DMS 273 (cell line): ENCODE measurements at regions not wholly inside any gene's neighbourhood (a gene's known extent, or its start where the extent isn't known, plus 50 kb on each side); places are given as distances from the start of the nearest gene placed in this dataset.

ENCODE experiments used
- DNase-seq: peaks from one replicate; lab custom pipeline; 2025; ENCODE audit not compliant: unreplicated experiment; lab: John Stamatoyannopoulos, UW

DNA sequence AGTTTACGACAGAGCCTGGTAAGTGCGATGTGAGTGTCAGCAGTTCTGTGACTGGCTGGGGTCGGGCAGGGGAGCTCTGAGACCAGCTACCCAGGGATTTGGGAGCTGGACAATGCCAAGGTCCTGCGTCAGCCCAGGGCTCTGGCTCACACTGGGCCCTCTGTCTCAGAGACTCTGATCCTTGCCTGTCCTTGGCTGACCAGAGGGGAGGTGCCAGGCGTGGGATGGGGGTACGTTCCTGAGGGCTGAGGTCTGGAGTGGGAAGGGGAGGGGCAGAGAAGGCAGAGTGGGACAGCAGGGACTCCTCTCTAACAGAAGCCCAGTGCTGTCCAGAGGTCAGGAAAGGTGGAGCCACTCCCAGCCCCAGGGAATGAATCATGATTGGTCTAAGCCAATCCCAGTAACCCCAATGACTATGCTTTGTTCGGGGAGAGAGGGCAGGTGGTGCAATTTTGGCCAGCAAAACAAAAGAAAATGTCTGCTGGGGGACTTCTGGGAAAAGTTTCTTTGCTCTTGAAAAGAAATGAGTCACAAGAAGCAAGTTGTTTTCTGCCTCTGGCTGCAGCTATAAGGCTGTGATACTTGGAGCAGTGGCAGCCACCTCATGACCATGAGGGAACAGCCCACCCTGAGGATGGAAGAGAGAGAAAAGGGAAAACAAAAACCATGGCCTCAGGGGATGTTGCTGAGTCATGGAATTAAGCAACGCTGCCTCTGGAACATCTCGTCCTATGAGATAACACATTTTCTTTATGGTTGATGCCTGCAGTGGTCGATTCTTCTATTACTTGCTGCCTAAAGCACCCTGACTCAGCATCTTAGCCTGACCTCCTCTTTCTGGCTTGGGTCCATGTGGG, 108.3 kb downstream of the CHST1 start:
- DNase-seq: no peak

DNA sequence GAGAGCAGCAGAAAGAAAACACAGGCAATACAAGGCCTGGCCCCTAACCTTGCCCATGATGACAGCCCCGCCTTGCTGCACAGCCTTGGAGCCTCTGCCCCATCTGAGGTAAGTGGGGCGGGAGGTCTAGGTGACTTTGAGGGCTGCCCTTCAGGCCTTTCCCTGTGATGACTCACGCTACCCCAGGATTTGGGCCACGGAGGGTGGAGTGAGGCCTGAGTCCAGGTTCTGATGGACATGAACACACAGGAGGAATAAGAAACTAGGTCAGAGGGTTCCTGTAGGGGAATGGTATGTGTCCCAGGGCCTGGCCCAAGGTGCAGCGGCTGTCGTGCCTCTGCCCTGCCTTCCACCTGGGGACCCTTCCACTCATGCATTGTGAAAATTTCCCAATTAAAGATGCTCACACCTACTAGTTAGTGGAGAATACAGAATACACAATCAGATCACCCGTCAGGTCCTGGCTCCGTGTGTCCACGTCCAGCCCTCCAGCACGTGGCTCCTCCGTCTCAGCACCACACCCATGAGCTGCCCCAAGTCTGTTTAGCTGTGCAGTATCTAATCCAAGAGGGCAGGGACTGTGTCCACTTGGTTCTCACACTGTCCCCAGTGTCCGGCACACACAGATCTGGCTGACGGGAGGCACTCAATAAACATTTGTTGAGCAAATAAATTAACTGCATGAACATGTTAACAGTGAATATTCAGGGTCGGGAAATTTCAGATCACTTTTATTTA, 111.0 kb downstream of the CHST1 start:
- DNase-seq: no peak

DNA sequence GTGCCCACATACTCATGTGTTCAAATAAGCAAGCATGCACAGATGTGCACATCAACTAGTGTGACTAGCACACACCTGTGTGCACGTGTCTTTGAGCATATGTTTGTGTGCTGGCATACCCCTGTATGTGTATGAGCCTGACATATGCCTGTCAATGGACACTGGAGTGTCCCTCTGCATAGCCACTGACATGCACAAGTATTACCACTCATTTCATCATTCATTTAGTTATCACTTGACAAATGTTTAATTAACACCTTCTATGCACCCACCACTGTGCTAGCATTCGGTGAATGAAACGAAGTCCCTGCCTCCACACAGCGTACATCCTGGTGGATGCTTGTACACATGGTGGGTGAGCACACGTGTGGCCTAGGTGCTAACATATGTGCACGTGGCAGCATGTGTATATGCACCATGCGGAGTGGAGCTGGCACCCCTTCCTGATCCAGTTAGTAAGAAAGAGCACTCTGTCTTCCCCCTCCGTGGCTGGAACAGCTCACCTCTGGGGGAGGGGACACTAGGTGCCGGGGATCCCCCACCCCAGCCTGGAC, 112.0 kb downstream of the CHST1 start:
- DNase-seq: no peak

DNA sequence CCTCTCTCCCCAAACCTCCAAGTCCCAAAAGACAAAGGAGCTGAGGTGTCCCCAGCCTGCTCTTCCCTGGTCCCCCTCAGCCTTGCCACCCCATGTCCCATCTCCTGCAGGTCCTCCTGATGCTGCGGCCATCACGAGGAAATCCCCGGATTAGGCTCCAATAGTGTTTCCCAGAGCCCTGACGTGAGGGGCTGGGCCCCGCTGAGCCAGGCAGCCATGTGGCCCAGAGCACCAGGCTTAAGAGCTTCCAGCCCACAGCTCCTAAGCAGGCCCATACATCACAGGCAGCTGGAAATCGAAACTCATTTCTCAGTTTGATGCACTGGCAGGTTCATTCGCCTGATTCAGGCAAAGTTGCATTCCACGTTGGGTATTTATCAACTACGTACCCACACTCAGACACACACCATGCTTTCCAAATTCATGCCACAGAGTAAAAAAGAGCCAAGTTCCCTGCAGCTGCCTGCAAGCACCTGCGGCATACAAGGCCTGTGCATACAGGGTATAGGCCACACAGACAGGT, 114.2 kb downstream of the CHST1 start:
- no peak for DNase-seq

DNA sequence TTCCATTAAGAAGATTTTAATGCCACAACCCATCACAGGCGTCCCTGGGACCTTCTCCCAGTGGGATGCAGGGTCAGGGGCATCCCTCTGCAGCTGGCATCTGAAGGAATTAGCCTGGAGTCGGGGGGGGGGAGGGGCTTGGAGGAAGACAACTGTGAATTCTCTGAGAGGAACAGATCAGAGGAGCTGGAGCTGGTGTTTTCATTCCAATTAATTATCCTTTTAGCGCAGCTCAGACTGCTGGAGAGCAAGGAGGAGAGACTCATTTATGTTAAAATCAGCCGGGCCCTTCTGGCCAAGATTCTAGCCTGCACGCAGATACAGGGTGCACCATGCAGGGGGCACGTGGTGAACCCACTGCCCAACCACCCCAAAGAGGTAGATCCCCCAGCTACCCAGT, 116.2 kb downstream of the CHST1 start:
- DNase-seq: no peak

DNA sequence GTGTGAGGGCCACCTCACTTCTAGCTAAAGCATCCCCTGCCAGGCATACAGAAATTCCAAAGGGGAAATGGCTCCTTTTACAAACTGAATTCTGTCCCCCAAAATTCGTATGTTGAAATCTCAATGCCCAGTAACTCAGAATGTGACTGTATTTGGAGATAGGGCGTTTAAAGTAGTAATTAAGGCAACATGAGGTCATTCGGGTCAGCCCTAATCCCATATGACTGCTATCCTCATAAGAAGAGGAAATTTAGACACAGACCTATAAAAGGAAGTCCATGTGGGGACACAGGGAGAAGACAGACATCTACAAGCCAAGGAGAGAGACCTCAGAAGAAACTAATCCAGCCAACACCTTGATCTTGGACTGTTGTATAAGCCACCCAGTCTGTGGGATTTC, 119.1 kb downstream of the CHST1 start:
- DNase-seq: no peak

- DNase-seq: no peak
Measured at GRCh38 chr11:45544826-45545225, 120.6 kb downstream of the CHST1 start.

GRCh38 chr11:45543808-45544422, 121.5 kb downstream of the CHST1 start:
- no peak for DNase-seq

GRCh38 chr11:45543081-45543480, 122.3 kb downstream of the CHST1 start:
- no peak for DNase-seq

DNA sequence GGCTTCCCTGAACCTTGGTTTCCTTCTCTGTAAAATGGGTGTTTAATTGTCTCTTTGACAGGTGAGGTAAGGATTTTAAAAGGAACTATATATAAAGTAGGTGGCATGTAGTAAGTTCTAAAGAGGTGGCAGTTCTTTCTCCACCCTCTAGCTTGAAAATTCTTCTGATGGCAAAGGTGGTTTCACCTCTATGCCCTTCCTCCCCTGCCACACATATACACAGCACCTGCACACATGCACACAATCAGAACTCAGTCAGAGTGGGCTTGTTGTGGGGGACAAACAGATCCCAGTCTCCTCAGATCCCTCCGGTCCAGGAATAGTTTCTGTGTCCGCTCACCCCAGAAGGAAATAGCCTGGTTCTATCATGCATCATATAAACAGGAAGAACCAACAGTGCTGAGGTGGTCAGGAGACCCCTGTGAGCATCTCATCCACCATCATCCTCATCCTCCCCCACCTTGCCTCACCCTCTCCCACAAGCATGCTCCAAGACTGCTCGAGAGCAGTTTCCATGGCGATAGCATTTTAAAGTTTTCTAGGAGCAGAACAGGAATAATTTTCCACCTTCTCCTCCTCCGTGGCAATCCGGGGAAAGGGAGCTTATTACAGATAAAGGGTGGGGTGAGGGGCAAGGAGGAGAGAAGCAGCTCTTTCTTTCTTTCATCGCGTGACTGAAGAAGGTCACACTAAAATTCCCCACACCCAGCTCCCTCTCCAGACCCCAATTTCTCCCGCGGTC, 123.6 kb downstream of the CHST1 start:
- no peak for DNase-seq

- peak; percentile 37 for DNase-seq
Measured at GRCh38 chr11:45538939-45539338, 126.5 kb downstream of the CHST1 start.

DNA sequence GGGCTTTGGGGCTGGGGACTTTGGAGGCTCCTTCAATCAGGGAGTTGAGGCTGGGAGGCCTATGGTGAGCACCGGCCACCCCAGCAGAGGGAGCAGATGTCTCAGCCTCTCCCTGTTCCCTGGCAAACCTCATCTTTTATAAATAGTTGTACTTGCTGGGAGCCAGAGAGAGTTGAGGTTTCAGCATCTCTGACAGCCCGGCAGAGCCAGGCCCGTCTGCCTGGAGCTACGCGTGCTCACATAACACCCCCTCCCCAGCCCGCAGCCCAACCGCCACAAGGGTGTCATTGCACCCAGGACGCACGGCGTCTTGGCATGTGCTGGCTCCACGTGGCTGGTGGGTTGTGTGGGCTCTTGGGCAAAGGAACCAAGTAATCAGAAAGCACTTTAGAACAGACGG, 127.1 kb downstream of the CHST1 start:
- peak; percentile 56 for DNase-seq

DNA sequence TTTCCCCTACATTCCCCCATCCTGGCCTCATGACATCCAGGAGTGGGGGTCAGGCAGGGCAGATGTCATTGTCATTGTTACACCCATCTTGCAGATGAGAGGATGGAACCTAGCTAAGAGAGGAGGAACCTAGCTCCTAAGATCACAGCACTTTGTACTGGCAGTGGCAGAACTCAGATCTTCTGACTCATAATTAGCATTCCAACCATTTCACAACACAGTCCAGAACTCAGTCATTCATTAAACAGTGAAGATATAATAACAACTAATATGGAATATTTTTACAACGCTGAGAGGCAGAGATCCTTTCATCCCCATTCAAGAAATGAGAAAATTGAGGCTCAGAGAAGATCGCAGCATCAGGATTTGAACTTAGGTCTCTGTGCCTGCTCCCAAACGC, 127.8 kb downstream of the CHST1 start:
- DNase-seq: no peak

DNA sequence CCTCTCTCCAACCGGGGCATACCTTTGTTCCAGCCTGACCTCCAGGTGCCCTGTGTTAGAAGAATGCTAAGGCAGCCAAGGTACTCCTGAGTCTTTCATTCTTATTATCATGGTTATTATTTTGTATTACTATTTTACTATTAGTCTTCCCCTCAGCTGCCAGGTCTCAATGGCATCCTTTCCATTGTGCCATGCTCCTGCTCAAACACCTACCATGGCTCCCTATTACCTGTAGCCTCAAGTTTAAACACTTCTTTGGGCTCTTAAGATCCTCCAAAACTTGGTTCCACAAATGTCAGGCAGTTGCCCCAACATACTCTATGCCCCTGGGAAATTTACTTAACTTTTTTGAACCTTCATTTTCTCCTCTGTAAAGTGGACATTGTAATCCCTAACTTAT, 130.4 kb downstream of the CHST1 start:
- DNase-seq: no peak

DNA sequence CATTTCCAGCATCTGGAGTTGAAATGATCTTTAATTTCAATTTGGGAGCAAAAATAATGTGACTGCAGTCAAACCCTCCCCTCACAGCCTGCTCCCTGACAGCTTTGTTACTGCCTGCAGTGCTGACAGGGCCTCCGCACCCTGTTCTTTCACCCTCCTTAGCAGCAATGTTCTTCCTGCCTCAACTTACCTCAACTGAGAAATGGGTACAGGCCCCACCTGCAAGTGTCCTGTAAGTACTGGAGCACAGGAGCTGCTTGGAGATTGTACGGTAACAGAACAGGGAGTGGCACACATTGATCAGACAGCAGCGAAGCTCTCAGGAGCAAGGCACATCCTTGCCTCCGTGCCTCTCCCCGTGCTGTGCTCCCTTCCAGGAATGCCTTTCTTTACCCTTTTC, 131.3 kb downstream of the CHST1 start:
- DNase-seq: no peak

GRCh38 chr11:45532546-45532945, 132.9 kb downstream of the CHST1 start:
- peak; percentile 71 for DNase-seq

DNA sequence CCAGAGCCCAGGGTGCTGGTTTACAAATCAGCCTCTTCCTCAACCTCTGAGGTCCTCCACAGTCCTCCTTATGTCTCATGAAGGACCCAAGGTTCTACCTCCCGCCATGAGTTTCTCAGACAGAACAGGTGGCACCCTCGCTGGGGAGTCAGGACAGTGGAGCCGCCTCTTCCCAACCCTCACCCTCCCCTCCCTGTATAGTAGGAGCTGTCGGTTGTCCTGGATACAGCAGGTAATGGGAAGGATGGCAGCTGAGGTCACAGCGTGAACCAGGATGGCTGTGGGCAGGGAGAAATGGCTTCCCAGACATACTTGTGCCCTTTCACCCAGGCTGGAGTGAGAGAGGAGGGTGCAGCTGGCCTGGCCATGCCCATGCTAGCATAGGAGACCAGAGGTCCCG, 134.6 kb downstream of the CHST1 start:
- peak; percentile 62 for DNase-seq

DNA sequence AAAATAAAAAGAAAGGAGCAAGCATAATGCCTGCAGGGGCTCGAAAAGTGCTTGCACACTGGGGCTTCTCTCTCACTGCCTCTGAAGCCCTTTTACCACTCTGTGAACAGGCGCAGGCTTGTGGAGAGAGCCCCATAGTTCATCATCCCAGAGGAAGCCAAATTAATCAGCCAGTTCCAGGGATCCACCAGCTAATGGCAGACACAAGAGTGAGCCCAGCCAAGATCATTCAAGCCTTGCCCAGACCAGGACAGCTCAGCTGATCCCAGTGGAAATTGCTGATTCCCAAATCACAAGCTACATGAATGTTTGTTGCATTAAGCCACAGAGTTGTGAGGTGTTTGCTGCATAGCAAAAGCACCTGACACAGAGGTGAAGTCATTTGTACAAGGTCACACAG, 135.3 kb downstream of the CHST1 start:
- DNase-seq: no peak

GRCh38 chr11:45528435-45528834, 137.0 kb downstream of the CHST1 start:
- DNase-seq: no peak

DNA sequence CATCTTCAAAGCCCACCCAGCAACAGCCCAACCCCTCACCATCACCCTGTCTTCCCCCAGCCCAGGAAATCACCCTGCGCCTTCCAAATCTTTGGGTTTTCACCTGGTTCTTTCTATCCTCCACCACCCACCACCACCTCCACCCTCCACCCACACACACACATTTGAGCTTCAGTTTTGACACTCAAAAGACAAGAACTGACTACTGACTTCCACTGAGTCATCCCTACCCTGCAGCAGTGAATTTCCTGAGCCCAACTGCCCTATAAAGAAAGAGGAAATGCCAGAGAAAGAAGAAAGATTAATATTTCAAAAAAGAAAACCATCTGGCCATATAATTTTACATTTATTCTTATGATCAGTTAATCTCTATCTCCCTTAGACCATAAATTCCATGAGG, 137.5 kb downstream of the CHST1 start:
- no peak for DNase-seq

DNA sequence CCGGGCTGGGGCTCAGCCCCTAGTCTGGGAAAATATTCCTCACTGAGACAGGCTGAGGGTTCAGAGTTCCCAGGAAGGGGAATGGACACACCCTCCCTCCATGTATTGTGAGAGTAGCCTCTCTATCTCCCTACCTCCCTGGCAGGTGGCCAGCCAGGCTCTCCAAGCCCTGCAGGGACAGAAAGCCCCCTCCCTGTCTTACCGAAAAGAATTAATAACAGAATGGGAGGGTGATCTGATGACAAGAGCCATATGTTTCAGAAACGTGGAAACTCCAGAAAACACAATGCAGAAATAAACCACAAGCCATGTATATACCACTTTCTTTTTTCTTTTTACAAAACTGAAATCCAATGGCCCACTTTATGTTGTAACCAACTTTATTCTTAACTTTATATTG, 140.0 kb downstream of the CHST1 start:
- peak; percentile 51 for DNase-seq
